GM12874 (cell line): ENCODE measurements at regions not wholly inside any gene's neighbourhood (a gene's known extent, or its start where the extent isn't known, plus 50 kb on each side); places are given as distances from the start of the nearest gene placed in this dataset.

ENCODE experiments used
- TF ChIP-seq, protein P1 (sequence below): IDR thresholded peaks from 2 replicates; pipeline ENCODE4 v1.5.1; 2011; ENCODE audit warnings: low read depth, mild to moderate bottlenecking, control low read depth, low read length, moderate library complexity; ENCODE audit not compliant: insufficient read depth

DNA sequence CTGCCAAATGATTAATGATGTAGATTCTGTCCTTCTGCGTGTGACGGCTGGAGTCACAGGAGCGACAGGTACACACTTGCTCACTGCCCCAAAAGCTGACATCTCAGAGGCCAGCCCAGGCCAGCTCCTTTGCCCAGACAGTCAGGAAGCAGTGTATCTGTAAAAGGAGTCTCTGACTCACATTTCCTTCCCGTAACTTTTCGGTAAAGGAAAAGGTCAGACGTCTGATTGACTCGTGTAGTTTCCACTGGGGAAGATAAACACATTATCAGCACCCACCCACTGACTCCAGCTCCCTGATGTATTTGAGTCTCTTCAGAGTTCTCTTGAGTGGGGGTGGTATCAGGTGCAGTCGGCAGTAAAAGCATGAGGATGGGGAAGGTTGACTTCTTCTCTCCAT is 64.4 kb upstream of the WWC1 start:
- TF ChIP-seq, protein P1, sequence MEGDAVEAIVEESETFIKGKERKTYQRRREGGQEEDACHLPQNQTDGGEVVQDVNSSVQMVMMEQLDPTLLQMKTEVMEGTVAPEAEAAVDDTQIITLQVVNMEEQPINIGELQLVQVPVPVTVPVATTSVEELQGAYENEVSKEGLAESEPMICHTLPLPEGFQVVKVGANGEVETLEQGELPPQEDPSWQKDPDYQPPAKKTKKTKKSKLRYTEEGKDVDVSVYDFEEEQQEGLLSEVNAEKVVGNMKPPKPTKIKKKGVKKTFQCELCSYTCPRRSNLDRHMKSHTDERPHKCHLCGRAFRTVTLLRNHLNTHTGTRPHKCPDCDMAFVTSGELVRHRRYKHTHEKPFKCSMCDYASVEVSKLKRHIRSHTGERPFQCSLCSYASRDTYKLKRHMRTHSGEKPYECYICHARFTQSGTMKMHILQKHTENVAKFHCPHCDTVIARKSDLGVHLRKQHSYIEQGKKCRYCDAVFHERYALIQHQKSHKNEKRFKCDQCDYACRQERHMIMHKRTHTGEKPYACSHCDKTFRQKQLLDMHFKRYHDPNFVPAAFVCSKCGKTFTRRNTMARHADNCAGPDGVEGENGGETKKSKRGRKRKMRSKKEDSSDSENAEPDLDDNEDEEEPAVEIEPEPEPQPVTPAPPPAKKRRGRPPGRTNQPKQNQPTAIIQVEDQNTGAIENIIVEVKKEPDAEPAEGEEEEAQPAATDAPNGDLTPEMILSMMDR, result no peak

DNA sequence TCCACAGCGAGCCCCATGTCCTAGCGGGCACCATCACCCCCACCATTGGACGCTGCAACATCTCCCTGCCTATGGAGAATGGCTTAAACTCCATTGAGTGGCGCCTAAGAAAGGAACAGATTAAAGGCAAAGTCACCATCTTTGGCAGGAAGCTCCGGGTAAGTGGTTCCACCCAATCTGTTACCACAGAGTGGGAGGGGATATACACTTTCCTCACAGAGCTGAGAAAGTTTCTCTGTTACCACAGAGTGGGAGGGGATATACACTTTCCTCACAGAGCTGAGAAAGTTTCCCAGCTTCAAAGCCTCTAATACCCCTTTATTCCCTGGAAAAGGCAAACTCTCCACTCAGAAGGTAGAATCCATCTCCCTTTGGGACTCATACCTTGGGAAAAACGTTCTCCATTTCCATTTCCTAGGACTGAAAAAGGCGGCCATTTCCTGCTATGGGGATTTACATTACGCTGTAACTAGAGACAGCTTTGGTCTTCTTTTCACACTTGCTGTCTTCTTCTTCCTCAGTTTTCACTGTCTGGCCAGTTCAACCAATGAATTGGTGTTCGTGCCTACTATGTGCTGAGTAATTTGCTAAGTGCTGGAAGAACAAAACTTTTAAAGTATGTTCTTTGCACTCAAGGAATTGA is 63.4 kb upstream of the WWC1 start:
- TF ChIP-seq, protein P1, result no peak

DNA sequence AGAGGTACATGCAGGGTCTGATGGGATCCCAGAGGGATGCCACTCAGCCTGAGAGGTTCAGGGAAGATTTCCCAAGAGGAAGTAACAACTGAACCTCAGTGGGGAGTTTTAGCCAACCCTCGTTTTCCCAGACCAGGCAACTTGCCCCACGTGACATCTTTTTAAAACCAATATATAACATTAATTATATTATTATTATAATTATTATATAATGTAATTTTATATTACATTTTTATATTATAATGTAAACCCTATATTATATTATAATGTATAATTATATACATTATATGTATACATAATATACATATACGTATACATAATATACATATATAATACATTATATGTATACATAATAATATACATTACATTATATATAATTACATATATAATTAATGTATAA is 62.8 kb upstream of the WWC1 start:
- TF ChIP-seq, protein P1, result no peak

DNA sequence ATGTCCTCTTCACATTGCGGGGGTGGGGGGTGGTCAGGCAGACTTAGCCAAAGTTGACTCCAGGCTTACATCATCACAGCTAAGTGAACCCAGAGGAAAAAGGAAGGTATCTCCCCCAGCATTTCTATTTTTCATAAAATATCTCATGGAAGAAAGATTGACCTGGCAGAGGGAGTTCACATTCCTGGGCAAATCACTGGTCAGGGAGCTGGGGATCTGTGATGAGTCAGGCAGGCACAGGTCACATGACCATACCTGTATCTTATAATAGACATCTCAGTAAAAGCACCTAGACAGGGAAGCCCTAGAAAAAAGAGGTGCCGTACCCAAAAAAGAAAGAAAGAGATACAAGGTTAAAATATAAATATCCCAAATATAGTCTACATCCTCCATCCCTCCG is 57.3 kb upstream of the WWC1 start:
- TF ChIP-seq, protein P1, result no peak

DNA sequence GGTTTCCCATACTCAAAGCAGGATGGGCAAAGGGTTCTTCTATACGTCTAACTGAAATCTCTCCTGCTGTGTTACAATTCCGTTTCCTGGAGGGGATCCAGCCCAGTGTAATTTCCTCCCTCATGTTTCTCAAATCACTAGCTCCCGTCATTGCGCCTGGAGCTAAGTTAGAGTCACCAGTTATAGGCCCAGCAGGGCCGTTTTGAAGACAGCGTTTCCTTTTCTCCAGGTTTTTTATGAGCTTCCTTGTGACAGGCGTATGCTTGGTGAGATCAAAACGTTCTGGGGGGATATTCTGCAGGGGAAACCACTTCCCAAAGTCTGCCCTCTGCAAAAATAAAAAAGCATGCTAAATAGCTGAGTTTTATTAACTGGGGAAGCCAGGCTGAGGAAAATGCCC is 53.0 kb upstream of the WWC1 start:
- TF ChIP-seq, protein P1, result no peak

DNA sequence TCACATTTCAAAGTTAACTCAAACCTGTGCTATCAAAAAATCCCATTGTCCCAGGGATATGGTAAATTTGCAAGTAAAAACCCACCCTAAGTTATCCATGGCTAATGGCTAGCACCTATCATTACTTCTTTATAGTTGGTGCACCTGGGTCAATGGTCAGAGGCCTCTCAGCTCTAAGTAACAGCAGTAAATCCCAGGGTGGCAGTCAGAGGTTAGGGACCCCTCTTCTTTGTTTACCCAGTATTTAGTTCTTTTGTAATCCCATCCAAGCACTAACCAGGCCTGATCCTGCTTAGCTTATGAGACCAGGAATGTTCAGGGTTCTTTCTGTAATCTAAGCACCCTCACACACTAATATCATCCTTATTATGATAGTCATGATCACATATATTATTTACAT is 52.1 kb upstream of the WWC1 start:
- TF ChIP-seq, protein P1, result no peak
